K562 (cell line): ENCODE measurements at regions not wholly inside any gene's neighbourhood (a gene's known extent, or its start where the extent isn't known, plus 50 kb on each side); places are given as distances from the start of the nearest gene placed in this dataset.

ENCODE experiments used
- ATAC-seq: fragments of 200-7000 bp; cut with Tn5 transposase; 3 replicates; pipeline ENCODE4 v1.9.1; 2020; ENCODE audit warnings: moderate library complexity
- BruUV-seq: library from RNA; stranded (reverse); fragments of 400-500 nt; replicated peaks from 2 replicates; lab custom pipeline; 2021; lab: Mats Ljungman, UMichigan
- CTCF ChIA-PET: fragments of 300-600 bp; formaldehyde crosslinking; extraction: SDS; loops from one replicate; lab custom pipeline; 2021; ENCODE audit warnings: low intra/inter-chr PET ratio; lab: Yijun Ruan, JAX
- POLR2A ChIA-PET: fragments of 300-600, 350-650 bp; sonication (Branson Sonifier 250); formaldehyde crosslinking; extraction: SDS; loops from one replicate; lab custom pipeline; 2021; ENCODE audit warnings: antibody characterized with exemption, inconsistent platforms; lab: Yijun Ruan, JAX
- DNase-seq, 4 experiments: peaks; one replicate each; pipeline versions ENCODE4 v3.0.0 to v3.0.0-alpha.2; 2011 to 2018; ENCODE audit warnings: low spot score in 3 of 4, mixed read lengths in 3 of 4; ENCODE audit errors: extremely low read depth in 1 of 4
- FAIRE-seq: peaks from 2 replicates; lab custom pipeline; 2011; peaks lifted over from hg19 to GRCh38; lab: Jason Lieb, UNC
- H2AFZ ChIP-seq: 2 replicates; pipeline ENCODE4 v1.6.0; 2011; ENCODE audit warnings: low read depth, low read length, control low read depth, inconsistent platforms
- H3K27ac ChIP-seq: fragments of 200-600 bp; 3 replicates; pipeline ENCODE4 v1.8.0; 2011; ENCODE audit warnings: low read depth, mild to moderate bottlenecking, control low read depth, inconsistent platforms, low read length, moderate library complexity, mixed read lengths; ENCODE audit errors: extremely low read depth
- H3K27me3 ChIP-seq, 2 experiments: fragments of 300-600 bp in 1 of 2; 2 replicates in 1 of 2; 3 replicates in 1 of 2; pipeline versions ENCODE4 v1.6.0 to v1.8.0; 2011; ENCODE audit warnings: inconsistent platforms in 2 of 2, low read length in 2 of 2, mild to moderate bottlenecking in 1 of 2, mixed read lengths in 1 of 2, moderate library complexity in 1 of 2; ENCODE audit not compliant: control insufficient read depth in 2 of 2, insufficient read depth in 2 of 2
- H3K36me3 ChIP-seq: fragments of 300-600 bp; 3 replicates; pipeline ENCODE4 v1.8.0; 2011; ENCODE audit warnings: mild to moderate bottlenecking, low read length, inconsistent platforms; ENCODE audit not compliant: control insufficient read depth, insufficient read depth
- H3K4me1 ChIP-seq, 2 experiments: fragments of 200-600 bp in 1 of 2; replicated peaks in 1 of 2; 2 replicates in 1 of 2; 3 replicates in 1 of 2; pipeline versions ENCODE4 v1.5.1 to v1.8.0; 2011; ENCODE audit warnings: inconsistent platforms in 2 of 2, low read length in 2 of 2, mild to moderate bottlenecking in 1 of 2, mixed read lengths in 1 of 2, moderate library complexity in 1 of 2; ENCODE audit not compliant: control insufficient read depth in 2 of 2, insufficient read depth in 2 of 2
- H3K4me2 ChIP-seq: 2 replicates; pipeline ENCODE4 v1.6.1; 2011; ENCODE audit warnings: low read length, control low read depth, inconsistent platforms, mixed read lengths; ENCODE audit not compliant: insufficient read depth
- H3K4me3 ChIP-seq: fragments of 200-600 bp; sonication (generic), shearing (Covaris generic); 2 replicates; pipeline ENCODE4 v1.5.1; 2016; ENCODE audit warnings: control low read depth, inconsistent platforms
- H3K79me2 ChIP-seq: fragments of 200-600 bp; 3 replicates; pipeline ENCODE4 v1.8.0; 2011; ENCODE audit warnings: low read length, inconsistent platforms; ENCODE audit not compliant: control insufficient read depth, insufficient read depth
- H3K9ac ChIP-seq, 2 experiments: 2 replicates each; pipeline versions ENCODE4 v1.6.0 to v1.6.1; 2011; ENCODE audit warnings: low read depth in 2 of 2, low read length in 2 of 2, control low read depth in 1 of 2, inconsistent platforms in 1 of 2, mild to moderate bottlenecking in 1 of 2, mixed read lengths in 1 of 2; ENCODE audit not compliant: insufficient read depth in 1 of 2
- H3K9me1 ChIP-seq: one replicate; pipeline ENCODE4 v1.6.0; 2011; ENCODE audit warnings: inconsistent platforms, mild to moderate bottlenecking, low read length, moderate library complexity; ENCODE audit not compliant: control insufficient read depth, insufficient read depth
- H3K9me3 ChIP-seq: replicated peaks from 2 replicates; pipeline ENCODE4 v1.5.1; 2011; ENCODE audit warnings: low read depth, low read length, inconsistent platforms; ENCODE audit not compliant: control insufficient read depth, insufficient read depth
- H4K20me1 ChIP-seq: replicated peaks from 2 replicates; pipeline ENCODE4 v1.6.1; 2011; ENCODE audit warnings: low read length, inconsistent platforms, mixed read lengths; ENCODE audit not compliant: control insufficient read depth, insufficient read depth
- ATF6 ChIP-seq: sonication (generic); formaldehyde crosslinking; IDR thresholded peaks from 2 replicates; pipeline ENCODE4 v1.4.0; 2020; ENCODE audit warnings: mild to moderate bottlenecking, missing genetic modification reagents
- EWSR1 ChIP-seq: fragments of 450-650 bp; IDR thresholded peaks from 2 replicates; pipeline ENCODE4 v1.6.1; 2018; ENCODE audit warnings: borderline replicate concordance, mild to moderate bottlenecking, low read depth, moderate library complexity; ENCODE audit not compliant: partially characterized antibody
- in situ Hi-C: fragments of 300-500 bp; cut with MboI; formaldehyde crosslinking; loops from 4 replicates; pipeline ENCODE4 v1.15.0; 2018; ENCODE audit warnings: inconsistent platforms, mixed read lengths
- intact Hi-C: fragments of 100-400 bp; cut with micrococcal nuclease; formaldehyde crosslinking; loops from 2 replicates; pipeline ENCODE4 v1.14.2; 2022
- TF ChIP-seq, protein P1 (sequence below): fragments of 200-600 bp; sonication (generic); IDR thresholded peaks from one replicate; pipeline ENCODE4 v1.6.1; 2012; ENCODE audit warnings: mild to moderate bottlenecking, low read depth, low read length, inconsistent platforms

DNA sequence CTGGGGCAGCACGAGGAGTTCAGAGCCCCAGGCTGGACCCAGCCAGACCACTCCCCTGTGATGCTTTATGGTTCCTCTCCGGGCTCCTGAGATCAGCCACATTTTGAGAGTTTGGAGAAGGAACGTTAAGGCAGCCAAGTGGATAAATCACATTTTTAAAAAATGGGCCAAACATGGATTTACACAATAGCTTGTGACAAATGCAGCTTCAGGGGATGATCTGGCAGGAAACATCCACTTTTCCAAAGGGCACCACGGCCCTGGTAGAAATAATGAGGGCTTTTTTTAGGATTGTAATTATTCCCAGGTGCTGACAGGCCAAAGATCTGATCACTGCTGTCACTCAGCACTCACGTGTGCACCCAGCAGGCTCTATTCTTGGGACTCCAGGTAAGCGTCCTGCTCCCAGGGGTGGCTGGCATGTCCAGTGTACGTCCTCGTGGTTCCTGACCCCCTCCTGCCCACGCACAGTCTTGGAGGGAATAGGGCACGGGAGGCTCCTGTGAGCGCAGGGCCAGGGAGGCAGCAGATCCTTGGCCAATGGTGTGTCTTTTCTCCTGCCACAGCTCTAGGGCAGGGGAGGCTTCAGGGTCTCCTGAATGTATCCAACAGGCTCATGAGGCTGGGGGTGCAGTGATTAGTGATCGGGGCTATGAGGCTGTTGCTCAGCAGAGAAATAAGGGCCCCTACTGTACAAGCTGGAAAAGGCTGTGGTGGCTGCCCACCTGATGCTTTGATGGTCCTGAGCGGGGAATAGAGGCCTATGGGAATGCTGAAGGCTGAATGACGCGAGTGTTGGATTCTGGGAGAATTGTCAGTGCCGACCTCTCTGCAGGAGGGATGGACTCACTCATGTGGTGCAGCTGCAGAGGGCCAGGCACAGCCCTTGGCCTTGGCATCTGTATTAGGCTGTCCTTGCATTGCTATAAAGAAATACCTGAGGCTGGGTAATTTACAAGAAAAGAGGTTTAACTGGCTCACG, 415.7 kb downstream of the PTPRU start (continued):
- TF ChIP-seq EWSR1, result no peak
- TF ChIP-seq ATF6 (CRISPR knock-in tag), result no peak

GRCh38 chr1:29651246-29651645, 414.9 kb downstream of the PTPRU start:
- Histone ChIP-seq H3K27ac (no peak overlapping the region), H2AFZ (no peak overlapping the region), H3K36me3 (no peaks in the 10 kb centered on the region), H3K9ac (no peak overlapping the region), H3K9me1 (peaks cover 3% of the 10 kb centered on the region), H3K4me3 (no peak overlapping the region), H3K79me2 (no peaks in the 10 kb centered on the region), H4K20me1 (0 out of 2 replicates have a peak, but pooled peaks cover 7% of the 10 kb centered on the region), H3K4me2 (no peak overlapping the region), H3K27me3 (peaks cover 2% of the 10 kb centered on the region in 2 experiments; a peak in 3 of 5 replicates), H3K4me1 (no peaks in the 10 kb centered on the region; a peak in 3 of 5 replicates), H3K9me3 (no peaks in the 10 kb centered on the region)
- intact Hi-C loops (no loop called here), in situ Hi-C loops (no loop called here)
- DNase-seq (no peak), FAIRE-seq (no peak), ATAC-seq (no peak)
- BruUV-seq, result no TSS peak
- ChIA-PET POLR2A (interaction anchor here (0.8 kb wide), 1 partner anchor 59 kb away, joined by 6 read pairs; no protein-coding TSS in a partner anchor), CTCF (no interaction called here)
- TF ChIP-seq, protein P1, sequence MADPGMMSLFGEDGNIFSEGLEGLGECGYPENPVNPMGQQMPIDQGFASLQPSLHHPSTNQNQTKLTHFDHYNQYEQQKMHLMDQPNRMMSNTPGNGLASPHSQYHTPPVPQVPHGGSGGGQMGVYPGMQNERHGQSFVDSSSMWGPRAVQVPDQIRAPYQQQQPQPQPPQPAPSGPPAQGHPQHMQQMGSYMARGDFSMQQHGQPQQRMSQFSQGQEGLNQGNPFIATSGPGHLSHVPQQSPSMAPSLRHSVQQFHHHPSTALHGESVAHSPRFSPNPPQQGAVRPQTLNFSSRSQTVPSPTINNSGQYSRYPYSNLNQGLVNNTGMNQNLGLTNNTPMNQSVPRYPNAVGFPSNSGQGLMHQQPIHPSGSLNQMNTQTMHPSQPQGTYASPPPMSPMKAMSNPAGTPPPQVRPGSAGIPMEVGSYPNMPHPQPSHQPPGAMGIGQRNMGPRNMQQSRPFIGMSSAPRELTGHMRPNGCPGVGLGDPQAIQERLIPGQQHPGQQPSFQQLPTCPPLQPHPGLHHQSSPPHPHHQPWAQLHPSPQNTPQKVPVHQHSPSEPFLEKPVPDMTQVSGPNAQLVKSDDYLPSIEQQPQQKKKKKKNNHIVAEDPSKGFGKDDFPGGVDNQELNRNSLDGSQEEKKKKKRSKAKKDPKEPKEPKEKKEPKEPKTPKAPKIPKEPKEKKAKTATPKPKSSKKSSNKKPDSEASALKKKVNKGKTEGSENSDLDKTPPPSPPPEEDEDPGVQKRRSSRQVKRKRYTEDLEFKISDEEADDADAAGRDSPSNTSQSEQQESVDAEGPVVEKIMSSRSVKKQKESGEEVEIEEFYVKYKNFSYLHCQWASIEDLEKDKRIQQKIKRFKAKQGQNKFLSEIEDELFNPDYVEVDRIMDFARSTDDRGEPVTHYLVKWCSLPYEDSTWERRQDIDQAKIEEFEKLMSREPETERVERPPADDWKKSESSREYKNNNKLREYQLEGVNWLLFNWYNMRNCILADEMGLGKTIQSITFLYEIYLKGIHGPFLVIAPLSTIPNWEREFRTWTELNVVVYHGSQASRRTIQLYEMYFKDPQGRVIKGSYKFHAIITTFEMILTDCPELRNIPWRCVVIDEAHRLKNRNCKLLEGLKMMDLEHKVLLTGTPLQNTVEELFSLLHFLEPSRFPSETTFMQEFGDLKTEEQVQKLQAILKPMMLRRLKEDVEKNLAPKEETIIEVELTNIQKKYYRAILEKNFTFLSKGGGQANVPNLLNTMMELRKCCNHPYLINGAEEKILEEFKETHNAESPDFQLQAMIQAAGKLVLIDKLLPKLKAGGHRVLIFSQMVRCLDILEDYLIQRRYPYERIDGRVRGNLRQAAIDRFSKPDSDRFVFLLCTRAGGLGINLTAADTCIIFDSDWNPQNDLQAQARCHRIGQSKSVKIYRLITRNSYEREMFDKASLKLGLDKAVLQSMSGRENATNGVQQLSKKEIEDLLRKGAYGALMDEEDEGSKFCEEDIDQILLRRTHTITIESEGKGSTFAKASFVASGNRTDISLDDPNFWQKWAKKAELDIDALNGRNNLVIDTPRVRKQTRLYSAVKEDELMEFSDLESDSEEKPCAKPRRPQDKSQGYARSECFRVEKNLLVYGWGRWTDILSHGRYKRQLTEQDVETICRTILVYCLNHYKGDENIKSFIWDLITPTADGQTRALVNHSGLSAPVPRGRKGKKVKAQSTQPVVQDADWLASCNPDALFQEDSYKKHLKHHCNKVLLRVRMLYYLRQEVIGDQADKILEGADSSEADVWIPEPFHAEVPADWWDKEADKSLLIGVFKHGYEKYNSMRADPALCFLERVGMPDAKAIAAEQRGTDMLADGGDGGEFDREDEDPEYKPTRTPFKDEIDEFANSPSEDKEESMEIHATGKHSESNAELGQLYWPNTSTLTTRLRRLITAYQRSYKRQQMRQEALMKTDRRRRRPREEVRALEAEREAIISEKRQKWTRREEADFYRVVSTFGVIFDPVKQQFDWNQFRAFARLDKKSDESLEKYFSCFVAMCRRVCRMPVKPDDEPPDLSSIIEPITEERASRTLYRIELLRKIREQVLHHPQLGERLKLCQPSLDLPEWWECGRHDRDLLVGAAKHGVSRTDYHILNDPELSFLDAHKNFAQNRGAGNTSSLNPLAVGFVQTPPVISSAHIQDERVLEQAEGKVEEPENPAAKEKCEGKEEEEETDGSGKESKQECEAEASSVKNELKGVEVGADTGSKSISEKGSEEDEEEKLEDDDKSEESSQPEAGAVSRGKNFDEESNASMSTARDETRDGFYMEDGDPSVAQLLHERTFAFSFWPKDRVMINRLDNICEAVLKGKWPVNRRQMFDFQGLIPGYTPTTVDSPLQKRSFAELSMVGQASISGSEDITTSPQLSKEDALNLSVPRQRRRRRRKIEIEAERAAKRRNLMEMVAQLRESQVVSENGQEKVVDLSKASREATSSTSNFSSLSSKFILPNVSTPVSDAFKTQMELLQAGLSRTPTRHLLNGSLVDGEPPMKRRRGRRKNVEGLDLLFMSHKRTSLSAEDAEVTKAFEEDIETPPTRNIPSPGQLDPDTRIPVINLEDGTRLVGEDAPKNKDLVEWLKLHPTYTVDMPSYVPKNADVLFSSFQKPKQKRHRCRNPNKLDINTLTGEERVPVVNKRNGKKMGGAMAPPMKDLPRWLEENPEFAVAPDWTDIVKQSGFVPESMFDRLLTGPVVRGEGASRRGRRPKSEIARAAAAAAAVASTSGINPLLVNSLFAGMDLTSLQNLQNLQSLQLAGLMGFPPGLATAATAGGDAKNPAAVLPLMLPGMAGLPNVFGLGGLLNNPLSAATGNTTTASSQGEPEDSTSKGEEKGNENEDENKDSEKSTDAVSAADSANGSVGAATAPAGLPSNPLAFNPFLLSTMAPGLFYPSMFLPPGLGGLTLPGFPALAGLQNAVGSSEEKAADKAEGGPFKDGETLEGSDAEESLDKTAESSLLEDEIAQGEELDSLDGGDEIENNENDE, result no peak
